Middle frontal gyrus (tissue), 1 donor: ENCODE measurements at regions not wholly inside any gene's neighbourhood (a gene's known extent, or its start where the extent isn't known, plus 50 kb on each side); places are given as distances from the start of the nearest gene placed in this dataset.
A peak's percentile ranks its signal among the peaks of the same experiment; 100 is the strongest.
"Not testable (repeated sequence)": the region's sequence is repeated elsewhere in the genome, so short reads cannot be mapped to it uniquely, and the experiment has no call there.

Experiments
- DNase-seq: peaks from one replicate; pipeline ENCODE4 v3.0.0-alpha.2; 2015; ENCODE audit warnings: low spot score; ENCODE audit errors: extremely low spot score

- no peak for DNase-seq
Measured at GRCh38 chr3:5739949-5740348, 552.4 kb downstream of the EDEM1 start.

- no peak for DNase-seq
Measured at GRCh38 chr3:5741017-5741416, 553.5 kb downstream of the EDEM1 start.

GRCh38 chr3:5750091-5750490 is 562.6 kb downstream of the EDEM1 start:
- DNase-seq: no peak

- DNase-seq: no peak
Measured at GRCh38 chr3:5750874-5751640, 563.5 kb downstream of the EDEM1 start.

GRCh38 chr3:5754602-5755001 is 567.1 kb downstream of the EDEM1 start:
- no peak for DNase-seq

- DNase-seq: peak; percentile 14
Measured at GRCh38 chr3:5756443-5756842, 568.9 kb downstream of the EDEM1 start.

- DNase-seq: no peak
Measured at GRCh38 chr3:5757213-5757804, 569.8 kb downstream of the EDEM1 start.

- no peak for DNase-seq
Measured at GRCh38 chr3:5758699-5759098, 571.2 kb downstream of the EDEM1 start.

GRCh38 chr3:5762506-5762905 is 575.0 kb downstream of the EDEM1 start:
- no peak for DNase-seq

- no peak for DNase-seq
Measured at GRCh38 chr3:5766848-5767247, 579.3 kb downstream of the EDEM1 start.

GRCh38 chr3:5767304-5767703 is 579.8 kb downstream of the EDEM1 start:
- no peak for DNase-seq

- DNase-seq: no peak
Measured at GRCh38 chr3:5768281-5768945, 580.9 kb downstream of the EDEM1 start.

GRCh38 chr3:5769825-5770224 is 582.3 kb downstream of the EDEM1 start:
- no peak for DNase-seq

- DNase-seq: no peak
Measured at GRCh38 chr3:5774337-5774736, 586.8 kb downstream of the EDEM1 start.

GRCh38 chr3:5775100-5775499 is 587.6 kb downstream of the EDEM1 start:
- not testable (repeated sequence) for DNase-seq

- no peak for DNase-seq
Measured at GRCh38 chr3:5784690-5785089, 597.2 kb downstream of the EDEM1 start.

GRCh38 chr3:5787861-5788488 is 600.5 kb downstream of the EDEM1 start:
- DNase-seq: peak; percentile 54

- DNase-seq: no peak
Measured at GRCh38 chr3:5788496-5788895, 601.0 kb downstream of the EDEM1 start.

- DNase-seq: no peak
Measured at GRCh38 chr3:5791558-5791957, 604.1 kb downstream of the EDEM1 start.

GRCh38 chr3:5796541-5796940 is 609.0 kb downstream of the EDEM1 start:
- DNase-seq: no peak

GRCh38 chr3:5798809-5799208 is 611.3 kb downstream of the EDEM1 start:
- no peak for DNase-seq

GRCh38 chr3:5799398-5799797 is 611.9 kb downstream of the EDEM1 start:
- DNase-seq: no peak
